ENCODE measurements at regions not wholly inside any gene's neighbourhood (a gene's known extent, or its start where the extent isn't known, plus 50 kb on each side); places are given as distances from the start of the nearest gene placed in this dataset.

DNA sequence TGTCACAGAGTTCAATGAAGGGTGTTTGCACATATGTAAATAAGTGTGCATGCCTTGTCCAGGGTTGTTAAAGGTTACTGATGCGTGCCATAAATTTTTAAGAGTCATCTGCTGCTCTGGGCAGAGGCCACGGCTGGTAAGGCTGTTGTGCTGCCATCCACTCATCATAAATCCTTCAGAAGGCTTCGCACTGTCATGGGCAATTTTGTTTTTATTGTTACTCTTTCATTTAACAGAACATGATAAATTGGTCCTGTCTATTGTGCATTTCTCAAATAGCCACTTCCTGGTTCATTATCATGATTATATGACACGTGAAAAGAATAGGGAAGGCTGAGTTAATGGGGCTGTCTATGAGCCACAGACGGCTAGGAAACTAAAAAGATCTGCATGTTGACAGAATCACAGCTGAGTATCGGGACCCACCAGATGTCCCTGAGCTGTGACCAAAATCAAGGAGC, 634.3 kb upstream of the SOX11 start:
- H3K4me1 ChIP-seq (ENCODE audit: control insufficient read depth, insufficient read depth, low read length): no peaks in the 10 kb centered on the region
- no peaks in the 10 kb centered on the region for H3K9me3 ChIP-seq (ENCODE audit: control insufficient read depth, insufficient read depth, low read depth, low read length)
- H3K36me3 ChIP-seq (ENCODE audit: control insufficient read depth in 2 of 2, insufficient read depth in 1 of 2, low read length in 2 of 2): no peaks in the 10 kb centered on the region
- TF ChIP-seq, protein P1, sequence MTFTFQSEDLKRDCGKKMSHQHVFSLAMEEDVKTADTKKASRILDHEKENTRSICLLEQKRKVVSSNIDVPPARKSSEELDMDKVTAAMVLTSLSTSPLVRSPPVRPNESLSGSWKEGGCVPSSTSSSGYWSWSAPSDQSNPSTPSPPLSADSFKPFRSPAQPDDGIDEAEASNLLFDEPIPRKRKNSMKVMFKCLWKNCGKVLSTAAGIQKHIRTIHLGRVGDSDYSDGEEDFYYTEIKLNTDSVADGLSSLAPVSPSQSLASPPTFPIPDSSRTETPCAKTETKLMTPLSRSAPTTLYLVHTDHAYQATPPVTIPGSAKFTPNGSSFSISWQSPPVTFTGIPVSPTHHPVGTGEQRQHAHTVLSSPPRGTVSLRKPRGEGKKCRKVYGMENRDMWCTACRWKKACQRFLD (tag by site-specific recombination; IDR thresholded peaks at IDR 0.05): no peak
- TF ChIP-seq MEIS1 (CRISPR knock-in tag; IDR thresholded peaks at IDR 0.05; ENCODE audit: borderline replicate concordance): 0 out of 2 replicates have a peak, but pooled peaks have one; percentile 63
- ChIA-PET CTCF (no interaction called here), POLR2A (no interaction called here)
- H3K4me3 ChIP-seq (ENCODE audit: low read depth, low read length): no peak overlapping the region
- no peak overlapping the region for H3K27ac ChIP-seq (ENCODE audit: extremely low read depth, low read depth, low read length)

GRCh38 chr2:5060956-5061355, 631.2 kb upstream of the SOX11 start:
- Histone ChIP-seq H3K4me1 (ENCODE audit: control insufficient read depth, insufficient read depth, low read length) (no peaks in the 10 kb centered on the region), H3K9me3 (ENCODE audit: control insufficient read depth, insufficient read depth, low read depth, low read length) (no peaks in the 10 kb centered on the region), H3K4me3 (ENCODE audit: low read depth, low read length) (no peak overlapping the region), H3K36me3 (ENCODE audit: control insufficient read depth in 2 of 2, insufficient read depth in 1 of 2, low read length in 2 of 2) (no peaks in the 10 kb centered on the region), H3K27ac (ENCODE audit: extremely low read depth, low read depth, low read length) (no peak overlapping the region)
- ChIA-PET CTCF (interaction anchor here (0.7 kb wide), 1 partner anchor 191 kb away, joined by 4 read pairs; no protein-coding TSS in a partner anchor), POLR2A (no interaction called here)
- TF ChIP-seq ZNF239 (tag by site-specific recombination; IDR thresholded peaks at IDR 0.05) (no peak), GLIS2 (tag by site-specific recombination; IDR thresholded peaks at IDR 0.05) (no peak), HOXC10 (CRISPR knock-in tag; IDR thresholded peaks at IDR 0.05) (no peak), ZXDB (tag by site-specific recombination; IDR thresholded peaks at IDR 0.05) (no peak), ZBTB44 (tag by site-specific recombination; IDR thresholded peaks at IDR 0.05) (no peak)
- TF ChIP-seq, protein P2, sequence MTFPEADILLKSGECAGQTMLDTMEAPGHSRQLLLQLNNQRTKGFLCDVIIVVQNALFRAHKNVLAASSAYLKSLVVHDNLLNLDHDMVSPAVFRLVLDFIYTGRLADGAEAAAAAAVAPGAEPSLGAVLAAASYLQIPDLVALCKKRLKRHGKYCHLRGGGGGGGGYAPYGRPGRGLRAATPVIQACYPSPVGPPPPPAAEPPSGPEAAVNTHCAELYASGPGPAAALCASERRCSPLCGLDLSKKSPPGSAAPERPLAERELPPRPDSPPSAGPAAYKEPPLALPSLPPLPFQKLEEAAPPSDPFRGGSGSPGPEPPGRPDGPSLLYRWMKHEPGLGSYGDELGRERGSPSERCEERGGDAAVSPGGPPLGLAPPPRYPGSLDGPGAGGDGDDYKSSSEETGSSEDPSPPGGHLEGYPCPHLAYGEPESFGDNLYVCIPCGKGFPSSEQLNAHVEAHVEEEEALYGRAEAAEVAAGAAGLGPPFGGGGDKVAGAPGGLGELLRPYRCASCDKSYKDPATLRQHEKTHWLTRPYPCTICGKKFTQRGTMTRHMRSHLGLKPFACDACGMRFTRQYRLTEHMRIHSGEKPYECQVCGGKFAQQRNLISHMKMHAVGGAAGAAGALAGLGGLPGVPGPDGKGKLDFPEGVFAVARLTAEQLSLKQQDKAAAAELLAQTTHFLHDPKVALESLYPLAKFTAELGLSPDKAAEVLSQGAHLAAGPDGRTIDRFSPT (tag by site-specific recombination; IDR thresholded peaks at IDR 0.05): no peak

DNA sequence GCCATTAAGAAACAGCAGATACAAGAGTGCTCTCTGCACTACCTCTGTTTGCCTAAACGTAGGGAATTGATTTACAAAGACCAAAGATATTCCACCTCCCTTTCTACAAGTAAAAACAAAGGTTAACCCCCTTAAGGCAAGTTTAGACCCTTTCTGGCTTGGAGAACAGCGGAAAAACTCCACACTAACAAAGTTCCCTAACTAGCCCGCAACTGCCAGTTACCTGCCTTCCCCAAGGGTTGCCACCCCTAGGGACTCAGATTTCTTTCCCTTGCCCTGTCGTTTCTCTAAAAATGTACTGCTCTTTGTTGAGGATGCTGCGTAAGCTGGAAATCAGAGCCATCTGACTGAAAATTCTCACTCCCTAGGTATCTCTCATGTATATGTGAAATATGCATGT, 627.5 kb upstream of the SOX11 start:
- no peaks in the 10 kb centered on the region for H3K9me3 ChIP-seq (ENCODE audit: control insufficient read depth, insufficient read depth, low read depth, low read length)
- H3K4me1 ChIP-seq (ENCODE audit: control insufficient read depth, insufficient read depth, low read length): no peaks in the 10 kb centered on the region
- ChIA-PET CTCF (no interaction called here), POLR2A (no interaction called here)
- H3K27ac ChIP-seq (ENCODE audit: extremely low read depth, low read depth, low read length): no peak overlapping the region
- TF ChIP-seq ZFP37 (tag by site-specific recombination; IDR thresholded peaks at IDR 0.05): no peak
- no peak for TF ChIP-seq ZNF792 (tag by site-specific recombination; IDR thresholded peaks at IDR 0.05)
- no peak for TF ChIP-seq SETDB1 (IDR thresholded peaks at IDR 0.05; ENCODE audit: insufficient read length, low read length)
- no peak for TF ChIP-seq ZNF76 (tag by site-specific recombination; IDR thresholded peaks at IDR 0.05; ENCODE audit: borderline replicate concordance, low read depth)
- TF ChIP-seq, protein P3, sequence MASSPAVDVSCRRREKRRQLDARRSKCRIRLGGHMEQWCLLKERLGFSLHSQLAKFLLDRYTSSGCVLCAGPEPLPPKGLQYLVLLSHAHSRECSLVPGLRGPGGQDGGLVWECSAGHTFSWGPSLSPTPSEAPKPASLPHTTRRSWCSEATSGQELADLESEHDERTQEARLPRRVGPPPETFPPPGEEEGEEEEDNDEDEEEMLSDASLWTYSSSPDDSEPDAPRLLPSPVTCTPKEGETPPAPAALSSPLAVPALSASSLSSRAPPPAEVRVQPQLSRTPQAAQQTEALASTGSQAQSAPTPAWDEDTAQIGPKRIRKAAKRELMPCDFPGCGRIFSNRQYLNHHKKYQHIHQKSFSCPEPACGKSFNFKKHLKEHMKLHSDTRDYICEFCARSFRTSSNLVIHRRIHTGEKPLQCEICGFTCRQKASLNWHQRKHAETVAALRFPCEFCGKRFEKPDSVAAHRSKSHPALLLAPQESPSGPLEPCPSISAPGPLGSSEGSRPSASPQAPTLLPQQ (tag by site-specific recombination; IDR thresholded peaks at IDR 0.05): no peak
- no peak for TF ChIP-seq TRIM28 (IDR thresholded peaks at IDR 0.05; ENCODE audit: borderline replicate concordance, low read length)
- no peak for TF ChIP-seq ZNF544 (tag by site-specific recombination; IDR thresholded peaks at IDR 0.05)
- H3K36me3 ChIP-seq (ENCODE audit: control insufficient read depth in 2 of 2, insufficient read depth in 1 of 2, low read length in 2 of 2): no peaks in the 10 kb centered on the region
- no peak overlapping the region for H3K4me3 ChIP-seq (ENCODE audit: low read depth, low read length)
